Calu3 (cell line): ENCODE measurements at regions not wholly inside any gene's neighbourhood (a gene's known extent, or its start where the extent isn't known, plus 50 kb on each side); places are given as distances from the start of the nearest gene placed in this dataset.

Source experiments
- BruUV-seq: library from RNA; stranded (reverse); fragments of 400-500 nt; replicated peaks from 2 replicates; lab custom pipeline; 2021; lab: Mats Ljungman, UMichigan
- CTCF ChIA-PET: fragments of 300-600 bp; sonication (Branson Sonifier 250); formaldehyde crosslinking; loops from one replicate; lab custom pipeline; 2022; ENCODE audit warnings: antibody characterized with exemption; lab: Charles Lee
- DNase-seq: peaks from one replicate; pipeline ENCODE4 v3.0.0; 2022
- H3K27ac Mint-ChIP-seq: one replicate; pipeline ENCODE4 v1.8.0; 2022; ENCODE audit warnings: mixed read lengths; ENCODE audit not compliant: unreplicated experiment
- H3K27me3 Mint-ChIP-seq: one replicate; pipeline ENCODE4 v1.8.0; 2022; ENCODE audit warnings: mixed read lengths; ENCODE audit not compliant: unreplicated experiment
- H3K36me3 Mint-ChIP-seq: one replicate; pipeline ENCODE4 v1.8.0; 2022; ENCODE audit warnings: mild to moderate bottlenecking, moderate library complexity, mixed read lengths; ENCODE audit not compliant: insufficient read depth, unreplicated experiment
- H3K4me1 Mint-ChIP-seq: one replicate; pipeline ENCODE4 v1.8.0; 2022; ENCODE audit warnings: mild to moderate bottlenecking, low read depth, mixed read lengths; ENCODE audit not compliant: unreplicated experiment
- H3K4me3 Mint-ChIP-seq: one replicate; pipeline ENCODE4 v1.8.0; 2022; ENCODE audit warnings: mild to moderate bottlenecking, low read depth, moderate library complexity, mixed read lengths; ENCODE audit not compliant: unreplicated experiment
- H3K9me3 Mint-ChIP-seq: one replicate; pipeline ENCODE4 v1.8.0; 2022; ENCODE audit warnings: low read depth, mixed read lengths; ENCODE audit not compliant: unreplicated experiment
- intact Hi-C: fragments of 100-400 bp; cut with micrococcal nuclease; formaldehyde crosslinking; loops from one replicate; pipeline ENCODE4 v1.10.0; 2022; ENCODE audit not compliant: unreplicated experiment
- TF ChIP-seq, protein P1 (sequence below): fragments of 200-600 bp; IDR thresholded peaks from one replicate; pipeline ENCODE4 v1.8.0; 2022; ENCODE audit warnings: antibody characterized with exemption; ENCODE audit not compliant: unreplicated experiment

DNA sequence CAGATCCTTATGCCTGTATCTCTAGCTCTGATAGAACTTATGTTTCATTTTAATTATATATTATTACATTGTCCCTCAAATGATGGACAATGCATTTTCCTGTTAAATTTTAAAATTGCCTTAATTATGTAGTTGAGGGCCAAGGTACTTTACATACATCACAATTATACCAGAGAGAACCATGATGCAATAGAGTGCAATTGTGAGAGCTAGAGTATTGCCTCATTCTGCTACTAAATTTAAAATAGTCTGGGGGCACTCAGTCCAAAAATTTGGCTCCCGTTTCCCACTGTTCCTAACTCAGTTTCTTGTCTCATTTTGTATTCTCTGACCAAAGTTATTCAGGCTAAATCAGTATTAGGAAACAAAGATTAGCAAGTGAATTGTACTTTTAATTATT lies 378.5 kb upstream of the ZFP42 start:
- Mint-ChIP-seq H3K27ac (no peak overlapping the region), H3K4me1 (no peaks in the 10 kb centered on the region), H3K27me3 (no peaks in the 10 kb centered on the region), H3K9me3 (no peaks in the 10 kb centered on the region), H3K4me3 (no peak overlapping the region), H3K36me3 (no peaks in the 10 kb centered on the region)
- DNase-seq: no peak
- no TSS peak for BruUV-seq
- intact Hi-C loops: no loop called here
- TF ChIP-seq, protein P1, sequence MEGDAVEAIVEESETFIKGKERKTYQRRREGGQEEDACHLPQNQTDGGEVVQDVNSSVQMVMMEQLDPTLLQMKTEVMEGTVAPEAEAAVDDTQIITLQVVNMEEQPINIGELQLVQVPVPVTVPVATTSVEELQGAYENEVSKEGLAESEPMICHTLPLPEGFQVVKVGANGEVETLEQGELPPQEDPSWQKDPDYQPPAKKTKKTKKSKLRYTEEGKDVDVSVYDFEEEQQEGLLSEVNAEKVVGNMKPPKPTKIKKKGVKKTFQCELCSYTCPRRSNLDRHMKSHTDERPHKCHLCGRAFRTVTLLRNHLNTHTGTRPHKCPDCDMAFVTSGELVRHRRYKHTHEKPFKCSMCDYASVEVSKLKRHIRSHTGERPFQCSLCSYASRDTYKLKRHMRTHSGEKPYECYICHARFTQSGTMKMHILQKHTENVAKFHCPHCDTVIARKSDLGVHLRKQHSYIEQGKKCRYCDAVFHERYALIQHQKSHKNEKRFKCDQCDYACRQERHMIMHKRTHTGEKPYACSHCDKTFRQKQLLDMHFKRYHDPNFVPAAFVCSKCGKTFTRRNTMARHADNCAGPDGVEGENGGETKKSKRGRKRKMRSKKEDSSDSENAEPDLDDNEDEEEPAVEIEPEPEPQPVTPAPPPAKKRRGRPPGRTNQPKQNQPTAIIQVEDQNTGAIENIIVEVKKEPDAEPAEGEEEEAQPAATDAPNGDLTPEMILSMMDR: no peak
- CTCF ChIA-PET: interaction anchor here (0.7 kb wide), 1 partner anchor 9 kb away, joined by 5 read pairs; no protein-coding TSS in a partner anchor

DNA sequence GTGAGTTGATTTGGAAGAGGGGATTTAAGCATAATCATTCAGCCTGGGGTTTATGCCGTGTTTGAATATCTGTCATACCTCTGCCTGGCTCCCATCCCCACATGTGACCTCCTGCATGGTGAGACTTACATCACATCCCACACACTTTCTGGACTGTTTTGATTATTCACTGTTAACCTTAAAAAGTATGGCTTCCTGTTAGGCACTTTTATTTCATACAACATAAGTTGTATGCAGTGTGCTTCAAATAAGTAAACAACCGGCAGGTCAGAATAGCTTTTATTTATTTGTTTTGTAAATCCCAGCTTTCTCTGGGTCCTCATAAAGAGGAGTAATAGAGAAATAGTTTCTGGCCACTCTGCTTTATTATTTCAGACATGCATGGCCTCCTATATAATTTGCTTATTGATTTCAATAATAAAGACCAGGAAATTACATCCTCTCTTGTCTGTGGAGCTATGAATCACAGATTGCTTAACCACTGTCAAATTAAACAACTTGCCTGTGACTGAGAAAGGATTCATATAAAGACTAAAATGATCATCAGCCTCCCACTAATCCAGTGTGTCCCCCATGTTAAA lies 376.8 kb upstream of the ZFP42 start:
- CTCF ChIA-PET: interaction anchor here (1.0 kb wide), 1 partner anchor 11 kb away, joined by 3 read pairs; no protein-coding TSS in a partner anchor
- BruUV-seq: no TSS peak
- no peak overlapping the region for H3K27ac Mint-ChIP-seq

DNA sequence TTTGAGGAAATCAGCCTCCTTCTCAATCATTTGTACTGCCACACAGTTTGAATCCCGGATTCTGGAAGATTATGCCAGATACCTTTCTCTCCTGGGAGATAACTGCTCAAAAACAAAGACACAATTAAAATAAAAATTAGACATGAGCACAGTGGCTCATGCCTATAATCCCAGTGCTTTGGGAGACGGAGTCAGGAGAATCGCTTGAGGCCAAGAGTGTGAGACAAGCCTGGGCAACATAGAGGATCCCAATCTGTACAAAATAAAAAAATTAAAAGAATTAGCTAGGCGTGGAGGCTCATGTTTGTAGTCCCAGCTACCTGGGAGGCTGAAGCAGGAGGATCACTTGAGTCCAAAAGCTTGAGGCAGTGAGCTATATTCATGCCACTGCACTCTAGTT lies 376.3 kb upstream of the ZFP42 start:
- intact Hi-C loops: no loop called here
- BruUV-seq: no TSS peak
- H3K9me3 Mint-ChIP-seq: peaks cover 5% of the 10 kb centered on the region
- no peaks in the 10 kb centered on the region for H3K27me3 Mint-ChIP-seq
- no peaks in the 10 kb centered on the region for H3K4me1 Mint-ChIP-seq
- CTCF ChIA-PET: interaction anchor here (1.0 kb wide), 1 partner anchor 11 kb away, joined by 3 read pairs; no protein-coding TSS in a partner anchor
- no peak overlapping the region for H3K4me3 Mint-ChIP-seq
- no peak for DNase-seq
- no peaks in the 10 kb centered on the region for H3K36me3 Mint-ChIP-seq
- TF ChIP-seq, protein P1: no peak
- H3K27ac Mint-ChIP-seq: no peak overlapping the region

More for the DNA sequence above, 376.8 kb upstream of the ZFP42 start:
- H3K4me1 Mint-ChIP-seq: no peaks in the 10 kb centered on the region
- intact Hi-C loops: no loop called here
- no peak overlapping the region for H3K4me3 Mint-ChIP-seq
- peaks cover 2% of the 10 kb centered on the region for H3K9me3 Mint-ChIP-seq
- no peaks in the 10 kb centered on the region for H3K27me3 Mint-ChIP-seq
- TF ChIP-seq, protein P1: no peak
- no peaks in the 10 kb centered on the region for H3K36me3 Mint-ChIP-seq
- DNase-seq: no peak

DNA sequence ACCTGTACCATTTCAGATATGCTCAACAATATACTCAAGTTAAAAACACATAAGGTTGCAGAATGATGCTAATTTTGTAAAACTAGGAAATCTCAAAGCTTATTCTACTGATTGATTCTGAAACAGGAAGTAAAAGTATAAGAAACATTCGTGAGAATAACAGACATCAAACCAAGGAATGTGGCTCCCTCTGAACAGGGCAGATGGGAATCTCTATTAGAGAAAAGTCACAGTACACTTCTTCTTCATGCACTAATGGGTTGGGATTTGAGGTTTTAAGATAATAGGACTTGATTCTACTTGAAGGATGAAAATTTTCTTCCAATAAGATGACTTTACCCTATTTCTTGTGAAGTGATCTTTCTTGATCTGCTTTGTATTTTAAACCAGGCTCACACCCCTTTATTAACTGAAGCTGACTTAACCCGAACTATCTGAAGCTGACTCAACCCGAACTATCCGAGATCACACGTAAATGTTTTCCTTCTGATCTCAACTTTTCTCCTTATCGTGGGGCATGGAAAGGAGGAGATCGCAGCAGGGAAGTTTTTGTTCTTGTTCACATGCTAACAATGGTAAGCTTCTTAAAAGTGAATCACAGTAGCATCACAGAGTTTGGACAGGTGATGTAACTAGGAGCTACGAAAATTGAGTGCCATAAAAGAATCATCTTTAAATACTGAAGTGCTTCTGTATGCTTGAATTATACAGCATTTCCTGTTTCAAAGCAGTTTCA lies 363.1 kb upstream of the ZFP42 start:
- intact Hi-C loops: no loop called here
- H3K27me3 Mint-ChIP-seq: no peaks in the 10 kb centered on the region
- peaks cover under 1% of the 10 kb centered on the region for H3K9me3 Mint-ChIP-seq
- no TSS peak for BruUV-seq
- no peaks in the 10 kb centered on the region for H3K36me3 Mint-ChIP-seq
- CTCF ChIA-PET: no interaction called here
- TF ChIP-seq, protein P1: no peak
- no peak overlapping the region for H3K27ac Mint-ChIP-seq
- DNase-seq: no peak
- no peaks in the 10 kb centered on the region for H3K4me1 Mint-ChIP-seq
- no peak overlapping the region for H3K4me3 Mint-ChIP-seq
